PFSK-1 (cell line): ENCODE measurements at regions not wholly inside any gene's neighbourhood (a gene's known extent, or its start where the extent isn't known, plus 50 kb on each side); places are given as distances from the start of the nearest gene placed in this dataset.

Experiments
- FOXP2 ChIP-seq: optimal IDR thresholded peaks from 2 replicates; pipeline ENCODE3; 2011; ENCODE audit warnings: borderline replicate concordance, control low read depth, inconsistent platforms; ENCODE audit not compliant: insufficient read depth; ENCODE audit errors: extremely low read length, extremely low read depth
- POLR2AphosphoS5 ChIP-seq: IDR thresholded peaks from 2 replicates; pipeline ENCODE4 v1.6.1; 2012; ENCODE audit warnings: low read depth, mild to moderate bottlenecking, control low read depth, low read length, moderate library complexity
- SIN3A ChIP-seq: IDR thresholded peaks from 2 replicates; pipeline ENCODE4 v1.6.1; 2012; ENCODE audit warnings: mild to moderate bottlenecking, low read length, moderate library complexity, borderline replicate concordance; ENCODE audit not compliant: insufficient read depth
- TAF1 ChIP-seq: IDR thresholded peaks from 2 replicates; pipeline ENCODE4 v1.6.1; 2012; ENCODE audit warnings: low read length, control low read depth, borderline replicate concordance; ENCODE audit not compliant: insufficient read depth
- TF ChIP-seq, protein P1 (sequence below), 2 experiments: IDR thresholded peaks; 2 replicates each; pipeline versions ENCODE4 v1.6.1 to v1.8.0; 2011 to 2012; ENCODE audit warnings: low read depth in 2 of 2, low read length in 2 of 2, control low read depth in 1 of 2, inconsistent platforms in 1 of 2, mild to moderate bottlenecking in 1 of 2, moderate library complexity in 1 of 2; ENCODE audit not compliant: insufficient read depth in 1 of 2

DNA sequence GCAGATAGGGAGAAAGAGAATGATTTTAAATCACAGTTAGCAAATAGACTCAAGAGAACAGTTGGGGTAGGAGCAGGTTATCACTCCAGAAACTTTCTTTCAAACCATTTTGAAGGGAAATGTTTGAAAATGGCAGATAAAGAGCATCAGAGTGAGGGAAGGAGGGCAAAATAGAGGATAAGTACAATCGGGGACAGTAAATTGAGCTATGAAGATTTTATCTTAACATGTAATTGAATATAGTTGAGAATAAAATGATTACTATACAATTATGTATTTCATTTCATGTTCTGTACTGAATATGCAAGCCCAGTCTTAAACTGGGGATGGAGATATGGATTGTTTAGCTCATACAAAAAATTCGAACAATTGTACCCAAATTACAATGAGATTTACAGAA lies 54.0 kb downstream of the MAP10 start:
- TF ChIP-seq, protein P1, sequence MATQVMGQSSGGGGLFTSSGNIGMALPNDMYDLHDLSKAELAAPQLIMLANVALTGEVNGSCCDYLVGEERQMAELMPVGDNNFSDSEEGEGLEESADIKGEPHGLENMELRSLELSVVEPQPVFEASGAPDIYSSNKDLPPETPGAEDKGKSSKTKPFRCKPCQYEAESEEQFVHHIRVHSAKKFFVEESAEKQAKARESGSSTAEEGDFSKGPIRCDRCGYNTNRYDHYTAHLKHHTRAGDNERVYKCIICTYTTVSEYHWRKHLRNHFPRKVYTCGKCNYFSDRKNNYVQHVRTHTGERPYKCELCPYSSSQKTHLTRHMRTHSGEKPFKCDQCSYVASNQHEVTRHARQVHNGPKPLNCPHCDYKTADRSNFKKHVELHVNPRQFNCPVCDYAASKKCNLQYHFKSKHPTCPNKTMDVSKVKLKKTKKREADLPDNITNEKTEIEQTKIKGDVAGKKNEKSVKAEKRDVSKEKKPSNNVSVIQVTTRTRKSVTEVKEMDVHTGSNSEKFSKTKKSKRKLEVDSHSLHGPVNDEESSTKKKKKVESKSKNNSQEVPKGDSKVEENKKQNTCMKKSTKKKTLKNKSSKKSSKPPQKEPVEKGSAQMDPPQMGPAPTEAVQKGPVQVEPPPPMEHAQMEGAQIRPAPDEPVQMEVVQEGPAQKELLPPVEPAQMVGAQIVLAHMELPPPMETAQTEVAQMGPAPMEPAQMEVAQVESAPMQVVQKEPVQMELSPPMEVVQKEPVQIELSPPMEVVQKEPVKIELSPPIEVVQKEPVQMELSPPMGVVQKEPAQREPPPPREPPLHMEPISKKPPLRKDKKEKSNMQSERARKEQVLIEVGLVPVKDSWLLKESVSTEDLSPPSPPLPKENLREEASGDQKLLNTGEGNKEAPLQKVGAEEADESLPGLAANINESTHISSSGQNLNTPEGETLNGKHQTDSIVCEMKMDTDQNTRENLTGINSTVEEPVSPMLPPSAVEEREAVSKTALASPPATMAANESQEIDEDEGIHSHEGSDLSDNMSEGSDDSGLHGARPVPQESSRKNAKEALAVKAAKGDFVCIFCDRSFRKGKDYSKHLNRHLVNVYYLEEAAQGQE (IDR thresholded peaks at IDR 0.05; ENCODE audit: insufficient read depth in 1 of 2, low read depth in 2 of 2, low read length in 2 of 2): no peak
- no peak for TF ChIP-seq FOXP2

DNA sequence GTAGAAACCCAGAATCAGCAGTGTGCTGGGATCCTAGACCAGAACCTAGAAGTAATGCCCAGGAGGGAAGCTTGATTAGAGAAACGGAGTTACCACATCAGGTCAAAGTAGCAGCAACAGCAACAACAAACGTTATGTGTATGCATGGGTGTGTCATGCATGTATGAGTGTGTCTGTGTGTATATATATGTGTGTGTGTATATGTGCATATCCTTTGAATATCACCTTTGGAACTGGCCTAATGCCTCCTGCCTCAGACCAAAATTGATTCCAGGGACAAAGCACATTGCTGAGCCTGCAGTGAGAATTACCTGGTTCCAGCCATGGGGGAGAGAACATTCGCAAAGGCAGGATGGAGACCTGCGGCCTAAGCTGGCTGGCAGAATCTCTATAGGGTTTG lies 55.9 kb downstream of the MAP10 start:
- TF ChIP-seq TAF1 (no peak), FOXP2 (no peak), SIN3A (no peak), POLR2AphosphoS5 (no peak)
- TF ChIP-seq, protein P1 (IDR thresholded peaks at IDR 0.05; ENCODE audit: insufficient read depth in 1 of 2, low read depth in 2 of 2, low read length in 2 of 2): no peak

DNA sequence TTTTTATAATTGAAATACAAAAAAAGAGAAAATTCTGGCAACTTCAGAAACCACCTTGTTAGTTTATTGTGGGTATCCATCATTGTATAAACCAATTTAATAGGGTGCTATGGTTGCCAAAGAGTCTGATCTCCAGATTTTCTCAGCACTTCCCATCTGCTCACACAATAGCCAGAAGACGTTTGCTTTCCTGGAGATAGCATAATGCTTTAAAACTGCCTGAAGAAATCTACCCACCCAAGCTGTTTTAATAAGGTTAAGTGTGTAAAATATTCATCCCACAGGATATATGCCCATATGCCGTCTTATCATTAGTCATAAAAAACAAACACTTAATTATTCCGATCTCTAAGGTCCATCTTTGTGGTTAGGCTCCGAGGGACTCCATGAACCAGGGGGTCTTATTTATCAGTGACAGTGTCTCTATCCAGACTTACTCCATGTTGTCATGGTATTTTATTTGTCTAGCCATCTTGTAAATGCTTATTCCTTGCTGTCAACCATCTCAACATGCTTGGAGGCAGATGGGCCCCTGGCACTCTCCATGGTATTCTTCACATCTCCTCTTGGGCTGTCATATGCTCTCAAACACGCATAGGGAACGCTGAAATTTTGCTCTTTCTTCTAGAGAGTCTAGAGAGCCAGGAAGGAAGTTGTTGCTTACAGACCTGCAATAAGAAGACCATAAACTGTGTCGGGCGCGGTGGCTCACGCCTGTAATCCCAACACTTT lies 58.5 kb downstream of the MAP10 start:
- TF ChIP-seq, protein P1 (IDR thresholded peaks at IDR 0.05; ENCODE audit: insufficient read depth in 1 of 2, low read depth in 2 of 2, low read length in 2 of 2): peak in 1 of 2 experiments; percentile 77; a peak in 2 of 4 replicates
- no peak for TF ChIP-seq POLR2AphosphoS5

DNA sequence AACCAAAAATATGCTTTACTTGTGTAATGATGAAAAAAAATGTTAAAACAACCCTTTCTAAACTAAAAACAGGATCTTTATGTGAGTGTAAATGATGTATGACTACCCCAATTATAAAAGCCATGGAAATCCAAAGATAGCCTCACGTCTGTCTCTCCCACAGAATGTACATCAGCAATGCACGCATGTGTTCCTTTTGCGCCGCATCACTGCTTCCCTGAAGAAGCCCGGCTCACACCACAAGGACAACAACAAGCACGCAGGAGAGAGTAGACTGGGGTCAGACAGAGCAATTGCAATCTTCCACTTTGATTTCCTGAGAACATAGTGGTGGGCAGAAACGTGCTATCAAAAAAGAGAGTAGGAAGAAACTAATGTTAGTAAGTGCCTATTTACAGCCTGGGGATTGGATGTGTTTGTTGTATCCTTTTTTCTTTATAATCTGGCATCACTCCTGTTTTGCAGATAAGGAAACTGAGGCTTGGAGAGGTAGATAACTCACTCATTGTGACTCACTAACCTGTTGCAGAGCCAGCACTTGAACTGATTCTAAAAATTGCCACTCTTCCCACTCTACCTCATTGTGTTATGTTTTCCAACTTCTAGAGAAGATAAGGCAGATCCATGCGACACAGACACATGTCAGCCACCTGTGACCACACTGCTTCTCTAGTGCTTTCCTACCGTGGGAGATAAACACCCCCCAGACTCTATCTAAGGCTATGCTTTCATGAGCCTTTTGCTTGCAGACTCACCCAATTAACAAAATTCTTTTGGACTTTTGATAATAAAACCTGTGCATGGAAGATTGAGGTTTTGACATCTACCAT lies 60.1 kb downstream of the MAP10 start:
- TF ChIP-seq POLR2AphosphoS5: no peak
- no peak for TF ChIP-seq FOXP2
- TF ChIP-seq, protein P1 (IDR thresholded peaks at IDR 0.05; ENCODE audit: insufficient read depth in 1 of 2, low read depth in 2 of 2, low read length in 2 of 2): no peak
- TF ChIP-seq SIN3A: no peak
- TF ChIP-seq TAF1: no peak

DNA sequence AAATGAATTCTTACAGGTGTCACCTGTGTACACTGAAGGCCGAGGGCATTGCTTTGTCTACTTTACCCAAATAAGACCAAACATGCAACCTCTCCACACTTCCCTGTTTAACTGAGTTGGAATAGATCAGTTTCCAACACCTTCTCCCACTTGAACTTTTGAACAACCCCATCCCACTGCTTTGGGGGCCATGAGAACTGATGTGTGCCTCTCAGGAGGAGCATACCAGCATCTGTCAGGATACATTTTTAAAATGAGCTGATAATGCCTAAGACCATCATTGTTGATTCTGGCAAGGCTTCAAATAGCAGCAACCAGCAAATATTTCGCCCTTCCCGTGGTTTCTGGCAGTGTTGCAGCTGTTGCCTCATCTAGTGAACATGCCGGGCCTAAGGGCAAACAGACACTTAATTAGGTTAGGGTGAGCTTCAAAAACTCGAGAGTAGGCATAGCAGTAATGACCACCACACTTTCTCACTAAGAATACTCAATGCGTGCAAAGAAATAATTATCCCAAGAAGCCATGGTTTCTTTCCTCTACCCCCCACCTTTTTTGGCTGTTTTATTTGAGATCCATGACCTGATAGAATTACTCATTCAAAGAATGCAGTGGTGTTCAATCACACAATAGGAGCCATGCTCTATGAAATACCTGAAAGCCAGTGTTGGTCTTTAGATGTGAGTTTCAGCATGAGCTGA lies 63.7 kb downstream of the MAP10 start:
- TF ChIP-seq SIN3A: peak; percentile 88; the same call in 1 of the 2 replicates
- peak; percentile 91 for TF ChIP-seq POLR2AphosphoS5
- peak; percentile 68; the same call in 1 of the 2 replicates for TF ChIP-seq TAF1
- TF ChIP-seq, protein P1 (IDR thresholded peaks at IDR 0.05; ENCODE audit: insufficient read depth in 1 of 2, low read depth in 2 of 2, low read length in 2 of 2): peak in 1 of 2 experiments; percentile 78; a peak in 2 of 4 replicates
- TF ChIP-seq FOXP2: no peak
